ENCODE measurements at regions not wholly inside any gene's neighbourhood (a gene's known extent, or its start where the extent isn't known, plus 50 kb on each side); places are given as distances from the start of the nearest gene placed in this dataset.

DNA sequence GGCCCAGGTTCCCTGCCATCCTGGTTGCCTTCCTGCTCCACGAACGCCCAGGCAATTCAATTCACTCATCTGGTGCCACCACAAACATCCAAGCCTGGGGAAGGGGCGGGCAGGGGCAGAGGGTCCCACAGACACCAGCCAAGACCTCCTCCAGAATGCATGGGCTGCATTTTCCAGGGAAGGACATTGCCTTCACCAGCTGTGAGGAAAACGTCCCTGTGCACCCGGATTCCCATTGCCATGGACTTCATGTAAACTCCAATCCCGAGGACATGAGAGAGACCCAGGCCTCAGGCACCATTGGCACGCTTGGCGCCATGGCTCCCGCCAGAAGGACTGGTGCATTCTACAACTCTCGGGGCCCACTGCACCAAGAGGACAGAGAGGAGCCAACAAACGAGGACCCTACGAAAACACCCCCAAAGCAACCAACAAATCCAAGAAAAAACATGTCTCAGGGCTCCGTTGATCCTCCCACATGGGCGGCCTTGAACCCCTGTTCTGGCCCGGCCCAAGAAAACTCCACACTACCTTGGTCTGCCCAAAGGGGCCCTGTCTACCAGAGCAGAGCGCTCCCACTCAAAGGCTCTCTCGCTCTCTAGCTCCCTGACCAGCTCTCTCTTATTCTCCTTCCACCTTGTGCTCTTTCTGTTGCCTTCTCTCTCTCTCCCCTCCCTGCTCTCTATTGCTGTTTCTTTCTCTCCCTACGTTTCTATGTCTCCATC lies 183.9 kb downstream of the ALG10 start:
- Mint-ChIP-seq H3K9me3 (no peaks in the 10 kb centered on the region), H3K36me3 (no peaks in the 10 kb centered on the region), H3K27ac (no peak overlapping the region), H3K4me3 (no peak overlapping the region), H3K27me3 (no peaks in the 10 kb centered on the region), H3K4me1 (ENCODE audit: low read depth in 2 of 2) (peaks cover 0 to 3% of the 10 kb centered on the region in 2 donors)
- DNase-seq (ENCODE audit: low spot score): no peak
- ATAC-seq: no peak

- no peak for ATAC-seq
- Mint-ChIP-seq H3K4me3 (no peak overlapping the region), H3K36me3 (no peaks in the 10 kb centered on the region), H3K4me1 (ENCODE audit: low read depth in 2 of 2) (peaks cover 0 to 3% of the 10 kb centered on the region in 2 donors), H3K9me3 (no peaks in the 10 kb centered on the region), H3K27me3 (no peaks in the 10 kb centered on the region), H3K27ac (no peak overlapping the region)
- DNase-seq (ENCODE audit: low spot score): no peak
These were observed 185.6 kb downstream of the ALG10 start for GRCh38 chr12:34207858-34208257.

GRCh38 chr12:34208331-34209258 lies 186.3 kb downstream of the ALG10 start:
- DNase-seq (ENCODE audit: low spot score): no peak
- H3K9me3 Mint-ChIP-seq: no peaks in the 10 kb centered on the region
- ATAC-seq: peak; percentile 22 to 35
- H3K27me3 Mint-ChIP-seq: no peaks in the 10 kb centered on the region
- H3K36me3 Mint-ChIP-seq: no peaks in the 10 kb centered on the region
- peaks cover 0 to 3% of the 10 kb centered on the region in 2 donors for H3K4me1 Mint-ChIP-seq (ENCODE audit: low read depth in 2 of 2)
- H3K4me3 Mint-ChIP-seq: no peak overlapping the region
- no peak overlapping the region for H3K27ac Mint-ChIP-seq

DNA sequence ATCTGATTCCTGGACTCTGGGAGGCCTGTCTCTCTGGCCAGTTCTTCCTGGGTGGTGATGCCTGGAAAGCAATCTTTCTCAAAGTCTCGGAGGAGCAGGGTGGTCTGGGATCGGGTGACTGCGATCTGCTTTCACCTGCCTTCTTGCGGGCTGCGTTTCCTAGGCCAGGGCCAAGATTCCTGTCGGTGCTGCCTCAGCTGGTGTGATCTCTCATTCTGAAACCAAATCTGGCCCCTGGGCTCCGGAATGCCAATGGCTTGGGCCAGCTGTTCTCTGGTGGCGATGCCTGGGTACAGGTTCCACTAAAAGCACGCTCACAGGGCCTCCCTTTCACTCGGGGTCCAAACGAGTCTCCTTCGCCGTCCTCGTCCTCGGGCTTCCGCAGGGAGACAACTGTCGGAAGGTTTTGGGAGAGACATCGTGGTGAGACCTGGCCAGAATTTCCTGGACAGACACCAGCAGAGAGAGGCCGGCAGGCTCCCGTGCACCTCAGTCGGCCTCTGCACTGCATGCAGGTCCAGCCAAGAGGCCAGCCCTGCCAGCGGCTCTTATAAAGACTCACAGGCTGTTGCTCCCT lies 187.1 kb downstream of the ALG10 start:
- no peak for DNase-seq (ENCODE audit: low spot score)
- H3K4me3 Mint-ChIP-seq: no peak overlapping the region
- no peaks in the 10 kb centered on the region for H3K36me3 Mint-ChIP-seq
- H3K4me1 Mint-ChIP-seq (ENCODE audit: low read depth in 2 of 2): peaks cover 0 to 3% of the 10 kb centered on the region in 2 donors
- H3K9me3 Mint-ChIP-seq: no peaks in the 10 kb centered on the region
- no peak overlapping the region for H3K27ac Mint-ChIP-seq
- no peaks in the 10 kb centered on the region for H3K27me3 Mint-ChIP-seq
- no peak for ATAC-seq

DNA sequence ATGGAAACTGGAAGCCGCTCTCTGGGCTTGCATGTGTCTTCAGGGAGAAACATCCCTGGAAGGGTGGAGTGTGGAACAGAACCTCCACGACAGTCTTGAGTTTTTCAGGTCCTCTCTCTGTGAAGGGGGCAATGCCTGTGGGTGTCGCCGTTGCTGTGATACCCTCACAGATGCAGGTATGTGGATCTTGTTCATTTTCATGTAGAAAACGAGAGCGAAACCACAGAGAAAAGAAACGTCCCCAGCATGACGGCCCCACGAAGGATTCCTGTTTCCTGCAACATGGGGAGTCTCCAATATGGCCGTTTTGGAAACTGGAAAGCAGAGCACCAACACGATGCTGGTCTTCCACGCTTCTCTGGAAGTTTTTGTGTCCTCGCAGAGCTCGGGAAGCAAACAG lies 187.9 kb downstream of the ALG10 start:
- Mint-ChIP-seq H3K27me3 (no peaks in the 10 kb centered on the region), H3K27ac (no peak overlapping the region), H3K36me3 (no peaks in the 10 kb centered on the region), H3K4me3 (no peak overlapping the region), H3K4me1 (ENCODE audit: low read depth in 2 of 2) (no peaks in the 10 kb centered on the region), H3K9me3 (no peaks in the 10 kb centered on the region)
- ATAC-seq (no peak), DNase-seq (ENCODE audit: low spot score) (no peak)

GRCh38 chr12:34210689-34211530 lies 188.6 kb downstream of the ALG10 start:
- ATAC-seq: no peak

GRCh38 chr12:34212651-34213050 lies 190.4 kb downstream of the ALG10 start:
- DNase-seq (ENCODE audit: low spot score) (no peak), ATAC-seq (no peak)
- Mint-ChIP-seq H3K9me3 (no peaks in the 10 kb centered on the region), H3K36me3 (no peaks in the 10 kb centered on the region), H3K27ac (no peak overlapping the region), H3K4me3 (no peak overlapping the region), H3K4me1 (ENCODE audit: low read depth in 2 of 2) (peaks cover 0 to 4% of the 10 kb centered on the region in 2 donors), H3K27me3 (peaks cover 4 to 6% of the 10 kb centered on the region in 2 donors)

More at GRCh38 chr12:34210689-34211530, 188.6 kb downstream of the ALG10 start:
- no peaks in the 10 kb centered on the region for H3K9me3 Mint-ChIP-seq
- H3K27ac Mint-ChIP-seq: no peak overlapping the region
- no peak for DNase-seq (ENCODE audit: low spot score)
- H3K36me3 Mint-ChIP-seq: no peaks in the 10 kb centered on the region
- H3K4me3 Mint-ChIP-seq: no peak overlapping the region
- no peaks in the 10 kb centered on the region for H3K27me3 Mint-ChIP-seq
- no peaks in the 10 kb centered on the region for H3K4me1 Mint-ChIP-seq (ENCODE audit: low read depth in 2 of 2)

DNA sequence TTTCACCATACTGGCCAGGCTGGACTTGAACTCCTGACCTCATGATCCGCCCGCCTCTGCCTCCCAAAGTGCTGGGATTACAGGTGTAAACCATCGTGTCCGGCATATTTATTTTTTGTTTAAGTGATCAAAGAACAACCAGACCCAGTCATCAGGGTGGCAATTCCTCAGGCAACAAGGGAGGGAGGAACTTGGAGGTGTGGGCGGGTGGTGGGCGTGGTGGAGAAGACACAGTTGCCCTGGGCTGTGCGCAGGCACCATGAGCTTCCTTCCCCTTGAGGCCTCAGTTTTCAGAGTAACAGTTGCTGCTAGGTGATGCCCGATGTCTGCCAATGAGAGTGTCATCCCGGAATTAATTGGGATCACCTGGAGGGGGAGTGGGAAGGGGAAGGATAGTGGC lies 191.7 kb downstream of the ALG10 start:
- no peaks in the 10 kb centered on the region for H3K36me3 Mint-ChIP-seq
- H3K4me3 Mint-ChIP-seq: no peak overlapping the region
- peaks cover 0 to 9% of the 10 kb centered on the region in 2 donors for H3K4me1 Mint-ChIP-seq (ENCODE audit: low read depth in 2 of 2)
- H3K27me3 Mint-ChIP-seq: peaks cover 6 to 8% of the 10 kb centered on the region in 2 donors
- H3K9me3 Mint-ChIP-seq: no peaks in the 10 kb centered on the region
- H3K27ac Mint-ChIP-seq: no peak overlapping the region
- DNase-seq (ENCODE audit: low spot score) (no peak), ATAC-seq (no peak)

- Mint-ChIP-seq H3K36me3 (no peaks in the 10 kb centered on the region), H3K9me3 (no peaks in the 10 kb centered on the region), H3K27ac (peak overlapping the region in 1 of 2 donors; percentile 69), H3K4me1 (ENCODE audit: low read depth in 2 of 2) (peaks cover 0 to 9% of the 10 kb centered on the region in 2 donors), H3K4me3 (no peak overlapping the region), H3K27me3 (peaks cover 6 to 8% of the 10 kb centered on the region in 2 donors)
- ATAC-seq: no peak
- DNase-seq (ENCODE audit: low spot score): no peak
These were observed 193.1 kb downstream of the ALG10 start for GRCh38 chr12:34215213-34215892.

GRCh38 chr12:34215893-34216285 lies 193.6 kb downstream of the ALG10 start:
- H3K27ac Mint-ChIP-seq: peak overlapping the region in 1 of 2 donors; percentile 69

GRCh38 chr12:34217660-34218059 lies 195.4 kb downstream of the ALG10 start:
- peaks cover 6 to 8% of the 10 kb centered on the region in 2 donors for H3K27me3 Mint-ChIP-seq
- ATAC-seq (no peak), DNase-seq (ENCODE audit: low spot score) (no peak)
- no peak overlapping the region for H3K27ac Mint-ChIP-seq
- peaks cover 0 to 9% of the 10 kb centered on the region in 2 donors for H3K4me1 Mint-ChIP-seq (ENCODE audit: low read depth in 2 of 2)
- no peaks in the 10 kb centered on the region for H3K36me3 Mint-ChIP-seq
- H3K4me3 Mint-ChIP-seq: no peak overlapping the region
- H3K9me3 Mint-ChIP-seq: no peaks in the 10 kb centered on the region

More at GRCh38 chr12:34215893-34216285, 193.6 kb downstream of the ALG10 start:
- ATAC-seq (no peak), DNase-seq (ENCODE audit: low spot score) (no peak)
- H3K36me3 Mint-ChIP-seq: no peaks in the 10 kb centered on the region
- H3K9me3 Mint-ChIP-seq: no peaks in the 10 kb centered on the region
- peaks cover 0 to 9% of the 10 kb centered on the region in 2 donors for H3K4me1 Mint-ChIP-seq (ENCODE audit: low read depth in 2 of 2)
- peaks cover 6 to 8% of the 10 kb centered on the region in 2 donors for H3K27me3 Mint-ChIP-seq
- H3K4me3 Mint-ChIP-seq: no peak overlapping the region

DNA sequence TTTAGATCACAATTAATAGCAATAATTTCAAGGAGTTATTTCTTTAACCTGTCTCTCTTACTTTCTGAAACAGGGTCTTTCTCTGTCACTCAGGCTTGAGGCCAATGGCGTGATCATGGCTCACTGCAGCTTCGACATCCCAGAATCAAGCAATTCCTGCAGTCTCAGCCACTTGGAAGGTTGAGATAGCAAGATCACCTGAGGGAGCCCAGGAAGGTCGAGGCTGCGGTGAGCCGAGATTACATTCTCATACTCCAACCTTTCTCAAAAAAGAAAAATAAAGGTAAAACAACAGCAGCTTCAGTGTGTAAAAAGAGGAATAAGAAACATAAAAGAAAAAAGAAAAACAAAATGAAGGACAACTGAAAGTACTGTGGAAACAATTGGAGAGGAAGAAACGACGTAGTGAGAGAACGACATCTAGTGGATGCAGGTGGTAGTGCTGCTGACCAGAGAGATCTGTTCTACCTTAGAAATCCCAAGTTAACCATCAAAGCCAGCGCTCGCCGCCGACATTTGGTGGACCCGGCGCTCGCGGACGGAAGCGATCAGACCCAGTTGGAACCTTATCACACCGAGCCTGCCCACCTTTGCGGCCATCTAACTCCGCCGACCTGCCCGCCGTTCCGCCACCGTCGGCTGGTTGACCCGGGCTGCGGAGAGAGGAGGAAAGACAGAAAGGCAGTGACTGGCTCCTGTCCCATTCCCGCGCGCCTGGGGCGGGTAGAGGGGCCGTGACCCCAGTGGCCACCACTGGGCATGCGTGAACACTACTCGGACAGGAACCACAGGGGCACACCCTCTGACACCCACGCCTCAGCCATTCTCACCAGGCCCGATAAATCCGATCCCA lies 196.1 kb downstream of the ALG10 start:
- peak; percentile 46 to 77 for ATAC-seq
- Mint-ChIP-seq H3K4me3 (peak overlapping the region; percentile 34), H3K27ac (peak overlapping the region in 1 of 2 donors; percentile 82), H3K9me3 (no peaks in the 10 kb centered on the region), H3K27me3 (peaks cover 6 to 8% of the 10 kb centered on the region in 2 donors), H3K36me3 (no peaks in the 10 kb centered on the region), H3K4me1 (ENCODE audit: low read depth in 2 of 2) (peaks cover 0 to 9% of the 10 kb centered on the region in 2 donors)
- DNase-seq (ENCODE audit: low spot score): peak; percentile 70
